H1 (cell line): ENCODE measurements at regions not wholly inside any gene's neighbourhood (a gene's known extent, or its start where the extent isn't known, plus 50 kb on each side); places are given as distances from the start of the nearest gene placed in this dataset.

ENCODE experiments used
- CTCF ChIA-PET: fragments of 300-600 bp; sonication (Branson Sonifier 250); formaldehyde crosslinking; loops from one replicate; lab custom pipeline; 2021; ENCODE audit not compliant: partially characterized antibody; lab: Charles Lee
- POLR2A ChIA-PET: fragments of 300-600 bp; sonication (Branson Sonifier 250); formaldehyde crosslinking; loops from one replicate; lab custom pipeline; 2021; ENCODE audit warnings: inconsistent platforms; ENCODE audit not compliant: partially characterized antibody; lab: Charles Lee
- DNase-seq, 2 experiments: peaks; one replicate each; pipeline versions ENCODE4 v3.0.0 to v3.0.0-alpha.2; 2010 to 2022; ENCODE audit warnings: low spot score in 2 of 2, low read depth in 1 of 2, mixed read lengths in 1 of 2
- FAIRE-seq: peaks from 2 replicates; lab custom pipeline; 2011; peaks lifted over from hg19 to GRCh38; lab: Jason Lieb, UNC
- H2AFZ ChIP-seq: 2 replicates; pipeline ENCODE4 v1.8.1; 2012; ENCODE audit warnings: low read length, inconsistent platforms
- H2AK5ac ChIP-seq: 2 replicates; pipeline ENCODE4 v1.6.1; 2013; ENCODE audit warnings: low read depth, low read length
- H2BK120ac ChIP-seq: replicated peaks from 2 replicates; pipeline ENCODE3; 2013; ENCODE audit warnings: low read depth, low read length, inconsistent platforms
- H2BK12ac ChIP-seq: 2 replicates; pipeline ENCODE4 v1.6.1; 2013; ENCODE audit warnings: low read depth, low read length
- H2BK15ac ChIP-seq: 2 replicates; pipeline ENCODE4 v1.6.1; 2013; ENCODE audit warnings: low read length
- H2BK20ac ChIP-seq: 2 replicates; pipeline ENCODE4 v1.6.1; 2013; ENCODE audit warnings: low read length
- H2BK5ac ChIP-seq: 2 replicates; pipeline ENCODE4 v1.6.1; 2013; ENCODE audit warnings: low read depth, low read length
- H3K14ac ChIP-seq: 2 replicates; pipeline ENCODE4 v1.6.1; 2013; ENCODE audit warnings: inconsistent platforms; ENCODE audit not compliant: insufficient read length
- H3K18ac ChIP-seq: 2 replicates; pipeline ENCODE4 v1.6.1; 2013; ENCODE audit warnings: low read length; ENCODE audit errors: extremely low read depth
- H3K23ac ChIP-seq: 2 replicates; pipeline ENCODE4 v1.6.1; 2013; ENCODE audit warnings: inconsistent platforms; ENCODE audit not compliant: insufficient read length
- H3K23me2 ChIP-seq: 2 replicates; pipeline ENCODE4 v1.6.1; 2013; ENCODE audit warnings: low read depth, low read length
- H3K27ac ChIP-seq: 2 replicates; pipeline ENCODE4 v1.6.1; 2011; ENCODE audit warnings: low read depth, low read length, inconsistent platforms
- H3K27me3 ChIP-seq, 4 experiments: replicated peaks in 1 of 4; 1 replicate in 1 of 4; 2 replicates in 3 of 4; pipeline versions ENCODE4 v1.6.1 to v1.8.1; 2011 to 2013; ENCODE audit warnings: low read length in 3 of 4, mild to moderate bottlenecking in 3 of 4, inconsistent platforms in 2 of 4, mixed read lengths in 2 of 4, moderate library complexity in 1 of 4; ENCODE audit not compliant: control insufficient read depth in 3 of 4, insufficient read depth in 3 of 4; ENCODE audit errors: extremely low read depth in 1 of 4
- H3K36me3 ChIP-seq, 4 experiments: 2 replicates each; pipeline versions ENCODE4 v1.6.1 to v1.8.1; 2011 to 2013; ENCODE audit warnings: mild to moderate bottlenecking in 4 of 4, low read length in 3 of 4, moderate library complexity in 2 of 4, control low read depth in 1 of 4, inconsistent platforms in 1 of 4; ENCODE audit not compliant: insufficient read depth in 4 of 4, control insufficient read depth in 2 of 4
- H3K4ac ChIP-seq: replicated peaks from 2 replicates; pipeline ENCODE3; 2013; ENCODE audit warnings: low read length, low read depth, mixed read lengths, inconsistent platforms; ENCODE audit not compliant: insufficient read length
- H3K4me1 ChIP-seq, 4 experiments: replicated peaks in 1 of 4; 1 replicate in 1 of 4; 2 replicates in 3 of 4; pipeline versions ENCODE4 v1.6.1 to v1.8.1; 2011 to 2013; ENCODE audit warnings: low read length in 3 of 4, inconsistent platforms in 2 of 4, mixed read lengths in 1 of 4; ENCODE audit not compliant: insufficient read depth in 4 of 4, control insufficient read depth in 3 of 4
- H3K4me2 ChIP-seq, 2 experiments: 2 replicates each; pipeline versions ENCODE4 v1.6.1 to v1.8.1; 2011 to 2013; ENCODE audit warnings: low read depth in 2 of 2, low read length in 2 of 2, control low read depth in 1 of 2, inconsistent platforms in 1 of 2, mild to moderate bottlenecking in 1 of 2; ENCODE audit not compliant: insufficient read depth in 1 of 2
- H3K4me3 ChIP-seq, 4 experiments: fragments of 200-600, 300-600 bp in 1 of 4; sonication (generic), shearing (Covaris generic), sonication (Bioruptor Twin) in 1 of 4; 2 replicates each; pipeline versions ENCODE4 v1.5.1 to v1.8.1; 2011 to 2016; ENCODE audit warnings: low read length in 4 of 4, low read depth in 3 of 4, control low read depth in 2 of 4, inconsistent platforms in 2 of 4, mild to moderate bottlenecking in 2 of 4, mixed read lengths in 1 of 4, moderate library complexity in 1 of 4; ENCODE audit not compliant: insufficient read depth in 2 of 4; ENCODE audit errors: extremely low read depth in 1 of 4
- H3K56ac ChIP-seq: replicated peaks from 2 replicates; pipeline ENCODE3; 2013; ENCODE audit warnings: low read depth, mild to moderate bottlenecking, mixed read lengths, low read length, inconsistent platforms; ENCODE audit not compliant: insufficient read length
- H3K79me1 ChIP-seq: 2 replicates; pipeline ENCODE4 v1.6.1; 2013; ENCODE audit warnings: low read depth, low read length, control low read depth
- H3K79me2 ChIP-seq, 2 experiments: 2 replicates each; pipeline versions ENCODE4 v1.6.1 to v1.8.1; 2012 to 2013; ENCODE audit warnings: low read length in 2 of 2, mild to moderate bottlenecking in 2 of 2, inconsistent platforms in 1 of 2; ENCODE audit not compliant: insufficient read depth in 2 of 2, control insufficient read depth in 1 of 2
- H3K9ac ChIP-seq, 4 experiments: replicated peaks in 1 of 4; 1 replicate in 1 of 4; 2 replicates in 3 of 4; pipeline versions ENCODE4 v1.6.1 to v1.8.1; 2011 to 2013; ENCODE audit warnings: low read depth in 3 of 4, low read length in 3 of 4, control low read depth in 2 of 4, mild to moderate bottlenecking in 2 of 4, moderate library complexity in 2 of 4, inconsistent platforms in 1 of 4; ENCODE audit errors: extremely low read depth in 1 of 4
- H3K9me3 ChIP-seq, 2 experiments: 2 replicates each; pipeline versions ENCODE4 v1.6.1 to v1.8.1; 2012 to 2013; ENCODE audit warnings: mild to moderate bottlenecking in 2 of 2, moderate library complexity in 2 of 2, control low read depth in 1 of 2, inconsistent platforms in 1 of 2, low read depth in 1 of 2, low read length in 1 of 2, mixed read lengths in 1 of 2; ENCODE audit not compliant: insufficient read depth in 2 of 2
- H4K20me1 ChIP-seq, 2 experiments: replicated peaks in 1 of 2; 2 replicates each; pipeline versions ENCODE3 to v1.8.1; 2011 to 2013; ENCODE audit warnings: inconsistent platforms in 2 of 2, low read length in 2 of 2, mild to moderate bottlenecking in 1 of 2; ENCODE audit not compliant: insufficient read depth in 2 of 2, control insufficient read depth in 1 of 2
- H4K5ac ChIP-seq: 2 replicates; pipeline ENCODE4 v1.6.1; 2013; ENCODE audit warnings: low read length, low read depth, mixed read lengths, inconsistent platforms; ENCODE audit not compliant: insufficient read length
- H4K8ac ChIP-seq: 2 replicates; pipeline ENCODE4 v1.8.0; 2013; ENCODE audit warnings: mild to moderate bottlenecking, moderate library complexity, low read length, inconsistent platforms; ENCODE audit not compliant: insufficient read depth; ENCODE audit errors: extremely low read depth
- H4K91ac ChIP-seq: replicated peaks from 2 replicates; pipeline ENCODE3; 2013; ENCODE audit warnings: low read length, mixed read lengths, inconsistent platforms; ENCODE audit not compliant: insufficient read length
- BRCA1 ChIP-seq: IDR thresholded peaks from 2 replicates; pipeline ENCODE4 v1.6.1; 2012; ENCODE audit warnings: low read depth, low read length, improper control_type of control experiment
- CHD2 ChIP-seq: IDR thresholded peaks from 2 replicates; pipeline ENCODE4 v1.6.1; 2012; ENCODE audit warnings: low read length, improper control_type of control experiment
- GTF2F1 ChIP-seq: IDR thresholded peaks from 2 replicates; pipeline ENCODE4 v1.6.1; 2012; ENCODE audit warnings: low read depth, low read length, improper control_type of control experiment, borderline replicate concordance
- PHF8 ChIP-seq: fragments of 200-600 bp; sonication (generic); conservative IDR thresholded peaks from 2 replicates; pipeline ENCODE4 v1.7.1; 2012; ENCODE audit warnings: low read depth, mild to moderate bottlenecking, inconsistent platforms, low read length, moderate library complexity
- POLR2A ChIP-seq, 2 experiments: IDR thresholded peaks; 1 replicate in 1 of 2; 2 replicates in 1 of 2; pipeline ENCODE4 v1.6.1; 2011; ENCODE audit warnings: low read depth in 2 of 2, low read length in 2 of 2, mild to moderate bottlenecking in 2 of 2; ENCODE audit errors: control extremely low read depth in 1 of 2
- RBBP5 ChIP-seq: IDR thresholded peaks from 2 replicates; pipeline ENCODE4 v1.7.1; 2012; ENCODE audit warnings: low read depth, mild to moderate bottlenecking, inconsistent platforms, low read length, moderate library complexity, borderline replicate concordance
- RNF2 ChIP-seq: fragments of 200-900, 300-1000 bp; sonication (generic); IDR thresholded peaks from 2 replicates; pipeline ENCODE4 v1.7.1; 2016; ENCODE audit warnings: borderline replicate concordance, low read depth, mild to moderate bottlenecking, antibody characterized with exemption, low read length; ENCODE audit not compliant: poor library complexity, severe bottlenecking; ENCODE audit errors: missing control alignments
- RXRA ChIP-seq: IDR thresholded peaks from 2 replicates; pipeline ENCODE4 v1.6.1; 2011; ENCODE audit warnings: low read depth, mild to moderate bottlenecking, low read length, moderate library complexity; ENCODE audit not compliant: insufficient read depth
- SIN3A ChIP-seq, 2 experiments: IDR thresholded peaks in 1 of 2; conservative IDR thresholded peaks in 1 of 2; 2 replicates each; pipeline ENCODE4 v1.6.1; 2011 to 2012; ENCODE audit warnings: low read length in 2 of 2, improper control_type of control experiment in 1 of 2, low read depth in 1 of 2, mild to moderate bottlenecking in 1 of 2
- SP1 ChIP-seq: IDR thresholded peaks from 2 replicates; pipeline ENCODE4 v1.6.1; 2011; ENCODE audit warnings: low read depth, low read length
- WGBS, 2 experiments: shearing (Covaris generic) in 1 of 2; methylation state at CpG; one replicate each; pipeline versions ENCODE4 v1.1.6 to v1.1.7; 2013 to 2015; ENCODE audit warnings: low lambda C conversion rate in 2 of 2, mixed read lengths in 2 of 2, inconsistent platforms in 1 of 2, low coverage in 1 of 2, missing lambda C conversion rate in 1 of 2; ENCODE audit not compliant: insufficient replicate concordance in 2 of 2, insufficient coverage in 1 of 2, insufficient read length in 1 of 2; ENCODE audit errors: extremely low coverage in 1 of 2, missing lambda C conversion rate in 1 of 2; 5-methylcytosine and 5-hydroxymethylcytosine counted together
- TF ChIP-seq, protein P1 (sequence below): IDR thresholded peaks from 2 replicates; pipeline ENCODE4 v1.6.1; 2012; ENCODE audit warnings: inconsistent platforms

DNA sequence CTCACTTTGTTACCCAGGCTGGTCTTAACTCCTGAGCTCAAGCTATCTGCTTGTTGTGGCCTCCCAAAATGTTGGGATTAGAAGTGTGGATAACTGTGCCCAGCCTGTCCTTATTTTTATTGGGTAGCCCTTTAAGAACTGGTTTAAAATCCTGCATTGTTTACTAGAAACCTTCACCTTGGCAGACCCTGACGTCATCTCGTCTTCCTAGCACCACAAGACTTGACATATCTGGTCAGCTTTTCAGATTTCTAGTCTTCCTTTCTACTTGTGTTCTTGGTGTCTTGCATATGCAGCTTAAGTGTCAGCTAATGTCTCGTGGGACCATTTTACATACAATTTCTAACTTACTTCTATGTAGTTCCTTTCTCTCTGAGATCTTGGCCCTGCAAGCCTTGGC is 258.9 kb downstream of the IZUMO3 start:
- H3K4ac ChIP-seq, result no peak overlapping the region
- no peak overlapping the region for H3K56ac ChIP-seq
- no peaks in the 10 kb centered on the region for H3K79me1 ChIP-seq
- no peak overlapping the region for H2BK12ac ChIP-seq
- H2BK120ac ChIP-seq, result no peak overlapping the region
- no peaks in the 10 kb centered on the region for H4K20me1 ChIP-seq
- no peak overlapping the region for H2AK5ac ChIP-seq
- no peak overlapping the region for H3K4me2 ChIP-seq
- H2BK15ac ChIP-seq, result no peak overlapping the region
- peaks cover 0 to 4% (median 0%) of the 10 kb centered on the region in 4 experiments; a peak in 2 of 8 replicates for H3K36me3 ChIP-seq
- H3K18ac ChIP-seq, result no peak overlapping the region
- H3K14ac ChIP-seq, result no peak overlapping the region
- FAIRE-seq (no peak), DNase-seq (no peak)
- H2AFZ ChIP-seq, result no peak overlapping the region
- no peak overlapping the region for H4K91ac ChIP-seq
- H4K8ac ChIP-seq, result no peak overlapping the region
- H3K9ac ChIP-seq, result no peak overlapping the region
- 88% methylated on average over 3 of the region's 3 CpGs; no CpG with 5 or more reads in 1 of the 2 experiments for whole genome bisulfite sequencing, 2 experiments
- H3K9me3 ChIP-seq, result peaks cover 5 to 13% of the 10 kb centered on the region in 2 experiments; a peak in 2 of 4 replicates
- CTCF ChIA-PET, result interaction anchor here (1.1 kb wide), 1 partner anchor 57 kb away, joined by 3 read pairs; no protein-coding TSS in a partner anchor
- H3K4me3 ChIP-seq, result no peak overlapping the region
- H3K4me1 ChIP-seq, result no peaks in the 10 kb centered on the region
- no peak overlapping the region for H2BK5ac ChIP-seq
- H2BK20ac ChIP-seq, result no peak overlapping the region
- H4K5ac ChIP-seq, result no peak overlapping the region
- POLR2A ChIA-PET, result no interaction called here
- H3K27ac ChIP-seq, result no peak overlapping the region
- no peak overlapping the region for H3K23ac ChIP-seq
- H3K79me2 ChIP-seq, result no peaks in the 10 kb centered on the region
- H3K27me3 ChIP-seq, result no peaks in the 10 kb centered on the region
- H3K23me2 ChIP-seq, result no peaks in the 10 kb centered on the region
- TF ChIP-seq RBBP5 (no peak), SP1 (no peak), RXRA (no peak), CHD2 (no peak), SIN3A (conservative IDR thresholded peaks at IDR 0.05 in 1 of 2, IDR thresholded peaks at IDR 0.05 in 1 of 2; ENCODE audit: low read depth in 1 of 2, low read length in 2 of 2) (no peak), PHF8 (no peak), BRCA1 (no peak), RNF2 (no peak), GTF2F1 (no peak), POLR2A (IDR thresholded peaks at IDR 0.05; ENCODE audit: control extremely low read depth in 1 of 2, low read depth in 2 of 2, low read length in 2 of 2) (no peak)
- TF ChIP-seq, protein P1, sequence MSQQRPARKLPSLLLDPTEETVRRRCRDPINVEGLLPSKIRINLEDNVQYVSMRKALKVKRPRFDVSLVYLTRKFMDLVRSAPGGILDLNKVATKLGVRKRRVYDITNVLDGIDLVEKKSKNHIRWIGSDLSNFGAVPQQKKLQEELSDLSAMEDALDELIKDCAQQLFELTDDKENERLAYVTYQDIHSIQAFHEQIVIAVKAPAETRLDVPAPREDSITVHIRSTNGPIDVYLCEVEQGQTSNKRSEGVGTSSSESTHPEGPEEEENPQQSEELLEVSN, result no peak
